Keratinocyte (primary cell): ENCODE measurements at regions not wholly inside any gene's neighbourhood (a gene's known extent, or its start where the extent isn't known, plus 50 kb on each side); places are given as distances from the start of the nearest gene placed in this dataset.

Experiments used
- DNase-seq: peaks from one replicate; pipeline ENCODE4 v3.0.0-alpha.2; 2011; ENCODE audit warnings: low read depth, missing footprints, low spot score
- FAIRE-seq: peaks from 2 replicates; lab custom pipeline; 2011; peaks lifted over from hg19 to GRCh38; lab: Jason Lieb, UNC
- H2AFZ ChIP-seq: 2 replicates; pipeline ENCODE4 v1.6.0; 2012; ENCODE audit warnings: low read length, control low read depth, inconsistent platforms; ENCODE audit not compliant: control insufficient read depth
- H3K27ac ChIP-seq: 2 replicates; pipeline ENCODE4 v1.5.1; 2011; ENCODE audit warnings: low read length; ENCODE audit not compliant: control insufficient read depth, insufficient read depth
- H3K27me3 ChIP-seq: 3 replicates; pipeline ENCODE4 v1.6.0; 2011; ENCODE audit warnings: low read length; ENCODE audit not compliant: control insufficient read depth, insufficient read depth; ENCODE audit errors: extremely low read depth
- H3K36me3 ChIP-seq, 2 experiments: 2 replicates in 1 of 2; 3 replicates in 1 of 2; pipeline ENCODE4 v1.5.1; 2011; ENCODE audit warnings: low read length in 2 of 2, mild to moderate bottlenecking in 1 of 2; ENCODE audit not compliant: control insufficient read depth in 2 of 2, insufficient read depth in 2 of 2; ENCODE audit errors: extremely low read depth in 1 of 2
- H3K4me1 ChIP-seq: 3 replicates; pipeline ENCODE4 v1.5.1; 2011; ENCODE audit warnings: low read length; ENCODE audit not compliant: control insufficient read depth, insufficient read depth; ENCODE audit errors: extremely low read depth
- H3K4me2 ChIP-seq: 3 replicates; pipeline ENCODE4 v1.6.0; 2011; ENCODE audit warnings: low read depth, low read length; ENCODE audit not compliant: control insufficient read depth, insufficient read depth; ENCODE audit errors: extremely low read depth
- H3K4me3 ChIP-seq, 3 experiments: fragments of 200-600 bp in 1 of 3; sonication (generic) in 1 of 3; 2 replicates in 2 of 3; 3 replicates in 1 of 3; pipeline ENCODE4 v1.5.1; 2011 to 2016; ENCODE audit warnings: low read length in 3 of 3, mild to moderate bottlenecking in 3 of 3, control low read depth in 2 of 3, inconsistent platforms in 1 of 3, low read depth in 1 of 3, mixed read lengths in 1 of 3, mixed run types in 1 of 3, moderate library complexity in 1 of 3; ENCODE audit not compliant: control insufficient read depth in 2 of 3, insufficient read depth in 2 of 3; ENCODE audit errors: extremely low read depth in 1 of 3
- H3K79me2 ChIP-seq: 2 replicates; pipeline ENCODE4 v1.6.0; 2012; ENCODE audit warnings: low read length; ENCODE audit not compliant: control insufficient read depth, insufficient read depth
- H3K9ac ChIP-seq: 3 replicates; pipeline ENCODE4 v1.6.0; 2011; ENCODE audit warnings: low read length; ENCODE audit not compliant: control insufficient read depth, insufficient read depth; ENCODE audit errors: extremely low read depth
- H3K9me1 ChIP-seq: 3 replicates; pipeline ENCODE4 v1.6.0; 2011; ENCODE audit warnings: low read length; ENCODE audit not compliant: control insufficient read depth, insufficient read depth; ENCODE audit errors: extremely low read depth
- H3K9me3 ChIP-seq: 2 replicates; pipeline ENCODE4 v1.5.1; 2012; ENCODE audit warnings: low read depth, low read length; ENCODE audit not compliant: control insufficient read depth
- H4K20me1 ChIP-seq: 3 replicates; pipeline ENCODE4 v1.6.0; 2011; ENCODE audit warnings: low read length; ENCODE audit not compliant: control insufficient read depth, insufficient read depth; ENCODE audit errors: extremely low read depth
- CTCF ChIP-seq, 3 experiments: IDR thresholded peaks in 1 of 3; conservative IDR thresholded peaks in 1 of 3; optimal IDR thresholded peaks in 1 of 3; 2 replicates in 2 of 3; 3 replicates in 1 of 3; pipeline versions ENCODE3 to v1.5.1; 2011; ENCODE audit warnings: low read length in 3 of 3, mild to moderate bottlenecking in 3 of 3, moderate library complexity in 2 of 3, control low read depth in 1 of 3, inconsistent platforms in 1 of 3; ENCODE audit not compliant: insufficient read depth in 2 of 3; ENCODE audit errors: extremely low read depth in 1 of 3
- EZH2 ChIP-seq: IDR thresholded peaks from one replicate; pipeline ENCODE4 v1.6.1; 2012; ENCODE audit warnings: inconsistent platforms, mild to moderate bottlenecking, low read length, moderate library complexity
- dilution Hi-C: fragments of 300-500 bp; cut with MboI; formaldehyde crosslinking; loops from one replicate; pipeline ENCODE4 v1.7.0; 2020; ENCODE audit warnings: low sequenced_read_pairs; ENCODE audit not compliant: extremely low pct_ligation_motif_present

DNA sequence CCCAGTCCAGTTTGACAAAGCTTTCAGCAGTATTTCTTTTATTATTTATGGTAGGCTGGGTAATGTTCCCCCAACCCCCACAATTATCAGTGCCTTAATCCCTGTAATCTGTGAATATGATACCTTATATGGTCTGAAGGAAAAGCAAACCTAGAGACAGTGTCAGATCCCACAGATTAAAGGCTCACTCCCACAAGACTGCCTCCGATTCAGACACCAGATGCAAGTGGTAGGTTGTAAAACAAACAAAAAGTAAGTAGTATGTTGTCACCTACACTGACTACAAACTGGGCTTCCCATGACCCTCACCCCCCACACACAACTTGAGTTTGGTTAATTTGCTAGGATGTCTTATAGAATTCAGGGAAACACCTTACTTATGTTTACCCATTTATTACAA is 201.2 kb downstream of the NSG2 start:
- Histone ChIP-seq H2AFZ (no peak overlapping the region), H3K27me3 (no peaks in the 10 kb centered on the region), H3K9me3 (no peaks in the 10 kb centered on the region), H3K9ac (no peak overlapping the region), H3K9me1 (no peaks in the 10 kb centered on the region), H4K20me1 (no peaks in the 10 kb centered on the region), H3K79me2 (no peaks in the 10 kb centered on the region), H3K27ac (no peak overlapping the region), H3K4me2 (no peak overlapping the region), H3K4me1 (no peaks in the 10 kb centered on the region), H3K36me3 (no peaks in the 10 kb centered on the region), H3K4me3 (no peak overlapping the region)
- DNase-seq (no peak), FAIRE-seq (no peak)
- TF ChIP-seq CTCF (optimal IDR thresholded peaks at IDR 0.05 in 1 of 3, IDR thresholded peaks at IDR 0.05 in 1 of 3, conservative IDR thresholded peaks at IDR 0.05 in 1 of 3; ENCODE audit: extremely low read depth in 1 of 3, insufficient read depth in 2 of 3, low read length in 3 of 3) = no peak
- no peak for TF ChIP-seq EZH2
- dilution Hi-C loops = no loop called here

DNA sequence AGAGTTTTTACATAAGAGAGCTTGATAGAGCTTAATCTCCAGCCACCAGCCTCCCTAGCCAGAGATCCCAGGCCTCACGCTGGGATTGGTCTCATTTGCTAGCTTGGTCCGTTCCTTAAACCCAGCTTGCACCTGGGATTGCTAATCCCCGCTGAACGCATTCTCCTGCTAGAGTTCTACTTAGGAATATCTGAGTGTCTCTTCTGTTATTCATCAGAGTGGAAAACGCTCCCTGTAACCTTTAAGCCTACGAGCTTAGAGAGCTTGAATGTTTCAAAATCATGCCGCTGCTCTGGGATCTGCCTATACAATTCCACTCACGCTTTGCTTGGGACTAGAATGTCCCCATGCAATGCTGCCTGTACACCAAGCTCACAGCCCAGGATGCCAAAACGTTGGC is 201.8 kb downstream of the NSG2 start:
- no peaks in the 10 kb centered on the region for H3K4me1 ChIP-seq
- H3K9me1 ChIP-seq = no peaks in the 10 kb centered on the region
- H3K27me3 ChIP-seq = no peaks in the 10 kb centered on the region
- no peaks in the 10 kb centered on the region for H3K36me3 ChIP-seq
- DNase-seq = no peak
- no peak for FAIRE-seq
- H3K27ac ChIP-seq = no peak overlapping the region
- H2AFZ ChIP-seq = no peak overlapping the region
- H3K4me2 ChIP-seq = no peak overlapping the region
- dilution Hi-C loops = no loop called here
- H3K79me2 ChIP-seq = no peaks in the 10 kb centered on the region
- no peaks in the 10 kb centered on the region for H3K9me3 ChIP-seq
- no peak overlapping the region for H3K9ac ChIP-seq
- TF ChIP-seq CTCF (optimal IDR thresholded peaks at IDR 0.05 in 1 of 3, IDR thresholded peaks at IDR 0.05 in 1 of 3, conservative IDR thresholded peaks at IDR 0.05 in 1 of 3; ENCODE audit: extremely low read depth in 1 of 3, insufficient read depth in 2 of 3, low read length in 3 of 3) = no peak
- no peak for TF ChIP-seq EZH2
- no peaks in the 10 kb centered on the region for H4K20me1 ChIP-seq
- no peak overlapping the region for H3K4me3 ChIP-seq
